COLO668 (cell line): ENCODE measurements at regions not wholly inside any gene's neighbourhood (a gene's known extent, or its start where the extent isn't known, plus 50 kb on each side); places are given as distances from the start of the nearest gene placed in this dataset.
A peak's percentile ranks its signal among the peaks of the same experiment; 100 is the strongest.

Experiments used
- DNase-seq: peaks from one replicate; lab custom pipeline; 2025; ENCODE audit not compliant: unreplicated experiment; lab: John Stamatoyannopoulos, UW

DNA sequence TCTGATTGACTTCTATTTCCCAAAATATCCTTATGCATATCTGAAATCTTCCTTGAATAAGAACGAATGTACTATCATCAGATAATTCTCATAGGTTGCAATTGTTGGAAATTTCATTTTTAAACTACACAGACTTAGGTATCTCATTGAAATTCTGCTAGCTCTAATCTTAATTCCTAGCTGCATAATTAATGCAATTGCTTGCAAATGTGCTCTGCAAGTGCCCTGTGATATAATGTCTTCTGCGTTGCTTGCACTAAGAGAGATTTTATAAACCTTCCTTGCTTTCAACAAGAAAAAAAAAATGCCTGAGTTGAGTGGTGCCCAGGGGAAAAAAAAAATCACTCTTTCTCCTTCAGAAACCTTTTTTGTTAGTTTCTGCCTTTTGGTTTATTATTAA lies 354.9 kb downstream of the TFAP2A start:
- no peak for DNase-seq

DNA sequence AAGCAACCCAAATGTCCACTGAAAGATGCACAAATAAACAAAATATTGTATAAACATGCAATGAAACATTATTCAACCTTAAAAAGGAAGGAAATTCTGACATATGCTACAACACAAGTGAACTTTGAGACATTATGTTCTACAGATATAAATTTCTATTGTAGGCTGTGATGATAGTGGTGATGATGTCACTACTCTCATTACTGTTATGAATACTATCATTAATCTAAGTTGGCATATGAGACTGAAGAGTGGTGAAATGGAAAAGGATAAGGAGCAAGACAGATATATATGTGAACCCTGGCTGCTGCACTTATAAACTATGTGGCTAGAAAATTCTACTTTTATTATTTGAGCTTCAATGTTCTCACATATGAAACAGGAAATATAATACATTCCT lies 360.2 kb downstream of the TFAP2A start:
- DNase-seq: no peak

DNA sequence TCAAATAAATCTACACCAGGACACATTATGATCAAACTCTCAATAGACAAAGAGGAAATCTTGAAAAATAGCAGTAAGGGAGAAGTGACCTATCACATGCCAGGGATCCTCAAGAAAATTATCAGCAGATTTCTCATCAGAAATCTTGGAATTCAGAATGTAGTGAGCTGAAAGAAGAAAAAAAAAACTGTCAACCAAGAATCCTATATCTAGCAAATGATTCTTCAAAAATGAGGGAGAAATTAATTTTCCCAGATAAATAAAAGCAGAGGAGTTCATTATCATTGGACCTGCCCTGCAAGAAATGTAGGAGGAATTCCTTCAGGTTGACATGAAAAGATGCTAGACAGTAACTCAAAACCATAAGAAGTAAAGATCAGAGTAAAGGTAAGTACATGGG lies 363.6 kb downstream of the TFAP2A start:
- no peak for DNase-seq

DNA sequence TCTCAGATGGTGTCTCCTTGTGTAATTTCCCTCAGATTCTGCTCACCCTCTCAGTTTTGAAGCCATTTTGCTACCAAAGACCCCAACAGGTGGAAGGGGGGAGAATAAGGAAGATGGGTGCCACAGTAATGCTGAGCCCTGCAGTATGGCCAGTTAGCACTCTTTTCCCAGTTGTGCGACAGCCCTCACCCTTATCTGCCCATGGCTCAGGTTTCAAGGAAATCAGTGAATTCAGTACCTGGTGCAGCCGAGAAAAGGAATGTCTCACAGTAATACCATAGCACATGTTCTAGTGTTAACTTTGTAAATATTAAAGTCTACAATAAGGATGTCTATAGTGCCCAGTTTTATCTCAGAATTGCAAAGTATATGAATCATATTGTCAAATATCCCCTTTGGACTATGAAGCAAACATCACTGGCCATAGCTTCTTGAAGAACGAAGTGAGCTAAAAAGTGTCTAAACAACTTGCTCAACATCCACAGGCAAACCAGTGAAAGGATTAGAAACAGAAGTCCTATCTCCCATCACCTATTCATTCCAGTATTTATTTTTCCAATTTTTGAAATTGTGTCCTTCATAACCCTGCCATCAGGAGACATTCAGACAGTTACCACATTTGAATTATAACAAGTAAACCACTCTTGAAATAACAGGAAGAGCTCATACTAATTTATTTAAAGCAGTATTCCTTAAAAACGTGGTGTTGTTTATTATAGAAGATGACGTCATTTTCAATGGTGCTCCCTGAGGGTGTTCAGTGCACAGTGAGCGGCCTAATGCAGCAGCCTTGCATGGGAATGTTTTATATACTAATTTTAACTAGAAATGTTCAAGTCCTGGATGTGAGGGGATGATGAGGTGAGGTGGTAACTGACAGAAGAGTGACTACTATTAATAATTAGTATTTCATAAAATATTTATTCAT lies 366.2 kb downstream of the TFAP2A start:
- no peak for DNase-seq

DNA sequence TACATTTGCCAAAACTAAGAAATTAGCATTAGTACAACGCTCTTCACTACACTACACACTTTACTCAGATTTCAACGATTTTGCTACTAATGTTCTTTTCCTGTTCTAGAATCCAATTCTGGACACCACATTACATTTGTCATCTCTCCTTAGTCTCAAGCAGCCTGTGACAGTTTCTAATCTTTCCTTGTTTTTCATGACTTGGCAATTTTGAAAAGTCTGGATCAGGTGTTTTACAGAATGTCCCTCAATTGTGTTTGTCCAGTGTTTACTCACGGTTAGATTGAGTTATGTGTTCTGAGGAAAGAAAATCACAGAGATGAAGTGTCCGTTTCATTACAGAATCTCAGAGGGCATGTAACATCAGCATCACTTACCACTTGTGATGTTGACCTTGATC lies 372.6 kb downstream of the TFAP2A start:
- no peak for DNase-seq

DNA sequence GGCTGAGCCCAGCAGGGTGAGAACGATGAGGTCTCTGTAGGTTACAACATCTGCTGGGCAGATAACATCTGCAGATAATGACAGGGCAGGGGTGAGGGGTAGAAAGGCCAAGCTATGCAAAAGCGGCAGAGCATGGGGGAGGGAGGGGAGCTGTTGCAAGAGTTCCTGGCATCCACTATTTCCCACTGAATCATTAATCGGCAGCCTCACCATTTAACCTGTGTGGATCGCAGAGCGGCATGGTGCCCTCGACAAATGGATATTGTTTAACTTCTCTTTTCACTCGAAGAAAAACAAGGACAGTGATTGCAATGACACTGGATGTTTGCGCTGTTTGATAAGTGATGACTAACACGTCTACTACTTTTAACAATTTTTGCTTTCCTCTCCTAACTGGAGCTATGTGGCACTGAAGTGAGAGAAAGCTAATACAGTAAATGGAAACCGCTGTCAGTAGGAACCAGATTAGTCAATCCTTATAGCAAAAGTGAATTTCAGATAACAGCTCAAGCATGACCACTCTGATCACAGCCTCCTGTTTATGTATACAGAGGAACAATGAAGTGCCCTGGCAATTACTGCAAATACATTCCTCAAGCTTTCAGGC lies 381.5 kb downstream of the TFAP2A start:
- DNase-seq: peak; percentile 28

DNA sequence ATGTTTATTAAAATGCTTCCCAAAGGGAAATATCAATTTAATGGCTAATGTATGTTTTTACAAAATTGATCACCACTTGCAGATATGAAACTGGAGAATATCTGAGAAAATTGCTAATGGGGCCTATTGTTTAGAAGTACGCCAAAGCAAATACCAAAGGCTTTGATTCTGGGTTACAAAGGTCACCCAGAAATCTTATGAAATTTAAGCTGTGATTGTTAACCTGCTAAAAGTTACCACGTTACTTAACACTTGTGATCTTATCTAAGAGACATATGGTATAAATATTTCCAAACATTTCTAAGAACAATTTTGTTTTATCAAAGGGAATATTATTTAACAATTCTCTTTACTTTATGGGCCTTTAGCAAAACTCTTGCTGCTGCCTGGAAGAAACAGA lies 383.3 kb downstream of the TFAP2A start:
- DNase-seq: no peak

DNA sequence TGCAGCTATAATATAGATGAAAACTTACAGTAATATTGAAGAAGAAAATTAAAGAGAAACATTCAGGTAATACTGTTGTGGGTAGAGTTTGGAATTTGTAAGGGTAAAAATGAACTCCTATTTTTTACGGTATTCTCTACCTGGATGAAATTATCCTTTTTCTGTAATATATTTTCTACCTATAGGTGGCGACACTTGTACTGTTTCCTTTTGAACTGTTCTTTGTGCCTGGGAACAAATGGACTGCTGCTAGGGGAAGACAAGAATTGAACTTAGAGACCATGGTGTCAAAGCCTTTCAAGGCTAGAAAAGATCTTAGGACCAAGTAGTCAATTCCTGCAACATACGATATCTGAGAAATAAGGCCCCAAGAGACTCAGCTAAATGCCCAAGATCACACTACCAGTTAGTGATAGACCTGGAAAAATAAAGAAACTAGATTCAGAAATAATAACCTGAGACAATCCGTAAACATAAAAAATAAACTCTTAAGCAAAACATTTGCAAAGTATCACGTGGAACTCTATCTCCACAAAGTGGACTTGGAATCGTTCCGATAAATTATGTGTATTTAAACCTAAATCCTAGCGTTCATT lies 383.8 kb downstream of the TFAP2A start:
- no peak for DNase-seq

DNA sequence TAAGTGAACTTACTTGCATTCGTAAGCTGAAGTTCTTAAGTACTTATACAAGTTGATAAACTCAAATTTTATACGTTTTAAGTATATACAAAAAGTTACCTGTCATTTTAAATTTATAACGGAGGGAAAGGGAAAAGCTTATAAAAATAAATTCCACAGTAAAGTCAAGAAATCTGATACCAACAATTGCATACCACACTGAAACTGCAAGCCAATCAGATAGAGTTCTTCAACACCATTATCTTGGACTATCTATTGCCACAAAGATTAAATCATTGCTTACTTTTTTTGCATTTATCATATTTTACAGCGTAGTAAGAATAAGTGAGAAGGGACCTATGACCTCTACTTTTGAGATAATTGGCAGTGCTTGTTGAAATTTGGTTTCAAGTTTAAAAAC lies 386.7 kb downstream of the TFAP2A start:
- DNase-seq: no peak

DNA sequence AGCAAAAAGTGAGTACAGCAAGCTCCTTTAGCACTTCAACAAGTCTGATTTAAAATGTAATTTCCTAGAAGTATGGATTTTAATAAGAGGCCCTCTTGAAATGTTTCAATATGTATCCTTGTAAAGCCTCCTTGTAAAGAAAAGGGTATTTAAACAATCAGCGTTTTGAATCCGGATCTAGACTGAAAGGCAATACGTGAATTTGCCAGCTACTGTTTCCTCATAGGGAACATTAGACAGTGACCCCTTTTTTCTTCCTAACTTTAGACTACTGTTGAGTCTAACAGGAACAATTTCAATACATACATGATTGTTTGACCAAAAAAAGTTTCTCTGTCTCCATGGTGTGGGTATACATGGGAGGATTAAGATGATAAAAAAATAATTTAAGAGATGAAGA lies 395.0 kb downstream of the TFAP2A start:
- no peak for DNase-seq

DNA sequence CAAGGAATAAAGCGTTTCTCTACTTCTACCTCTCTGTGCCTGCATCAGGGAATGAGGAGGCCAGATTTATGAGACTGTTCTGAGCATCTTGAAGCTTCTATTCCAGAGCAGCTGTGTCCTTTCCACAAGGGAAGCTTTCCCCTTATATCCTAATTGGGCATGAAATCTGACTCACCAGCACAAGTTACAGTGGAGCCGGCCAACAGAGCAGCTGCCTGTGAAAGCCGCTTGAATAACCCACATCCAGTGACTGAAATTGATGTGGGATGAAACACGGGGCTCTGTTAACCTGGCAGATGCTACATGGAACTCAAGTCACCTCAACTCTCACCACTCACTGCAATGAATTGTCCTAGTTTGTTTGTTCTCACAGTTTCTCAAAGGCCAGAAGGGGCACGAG lies 400.3 kb downstream of the TFAP2A start:
- DNase-seq: no peak

DNA sequence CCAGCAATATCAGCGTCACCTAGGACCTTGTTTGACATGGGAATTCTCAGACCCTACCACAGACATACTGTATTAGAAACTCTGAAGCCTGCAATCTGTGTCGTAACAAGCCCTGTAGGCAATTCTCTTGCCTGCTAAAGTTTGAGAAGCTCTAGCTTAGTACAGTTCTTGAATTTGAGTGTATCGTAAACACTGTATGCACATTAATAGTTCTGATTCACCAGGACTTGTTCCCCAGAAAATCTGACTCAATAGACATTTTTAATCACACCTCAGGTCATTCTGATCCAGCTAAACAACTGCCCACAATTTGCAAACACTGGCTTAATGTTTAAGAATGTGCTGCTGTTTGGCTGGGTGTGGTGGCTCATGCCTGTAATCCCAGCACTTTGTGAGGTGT lies 414.3 kb downstream of the TFAP2A start:
- DNase-seq: no peak

DNA sequence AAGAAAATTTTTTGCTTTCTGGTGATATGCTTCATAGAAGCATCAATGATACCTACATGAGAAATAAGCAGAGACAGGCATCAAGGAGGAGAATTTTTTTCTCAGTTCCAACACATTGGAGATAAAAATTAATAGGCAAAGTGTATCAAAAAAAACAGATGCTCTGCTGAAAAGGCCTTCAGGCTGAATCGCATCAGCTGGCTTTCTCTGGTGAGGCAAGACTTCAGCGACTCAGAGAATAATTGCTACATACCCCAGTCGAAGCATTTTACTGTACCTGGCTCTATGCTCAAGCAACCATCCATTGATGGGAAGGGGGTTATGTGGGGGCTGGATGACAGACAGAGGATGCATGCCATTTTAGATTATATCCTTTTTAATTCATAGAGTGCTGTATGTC lies 415.1 kb downstream of the TFAP2A start:
- DNase-seq: no peak

DNA sequence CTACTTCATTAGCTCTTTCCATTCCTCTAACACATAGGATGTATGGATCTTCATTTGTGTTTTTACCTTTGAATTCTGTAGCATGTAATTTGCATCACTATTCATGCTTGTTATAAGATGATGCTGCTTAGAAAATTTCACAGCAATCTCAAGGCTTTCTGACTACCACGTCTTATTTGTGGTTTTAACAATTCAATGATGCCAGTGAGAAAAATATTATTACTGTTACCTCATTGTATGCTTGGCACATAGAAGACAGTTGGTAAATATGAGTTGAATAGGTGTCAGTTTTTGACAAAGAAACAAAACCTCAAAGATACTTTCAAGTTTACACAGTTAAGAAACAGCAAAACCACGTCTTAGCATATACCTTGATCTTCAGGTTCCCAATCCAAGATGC lies 428.6 kb downstream of the TFAP2A start:
- no peak for DNase-seq

DNA sequence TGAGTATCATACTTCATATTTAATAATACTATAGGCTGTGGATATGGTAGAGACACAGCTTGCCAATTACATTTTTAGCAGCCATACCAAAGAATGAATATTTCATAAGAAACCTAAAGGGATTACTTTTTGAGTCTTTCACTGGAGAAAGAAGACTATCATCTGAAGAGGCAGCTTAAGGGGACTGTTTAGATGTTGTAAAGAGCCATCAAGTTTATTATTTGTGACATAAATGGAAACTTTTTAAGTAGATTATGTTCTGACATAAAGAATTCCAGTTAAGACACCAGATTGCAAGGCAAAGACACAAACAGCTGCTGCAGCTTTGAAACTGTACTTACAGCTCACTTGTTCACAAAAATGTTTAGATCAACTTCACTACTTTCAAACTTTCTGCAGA lies 429.4 kb downstream of the TFAP2A start:
- no peak for DNase-seq

DNA sequence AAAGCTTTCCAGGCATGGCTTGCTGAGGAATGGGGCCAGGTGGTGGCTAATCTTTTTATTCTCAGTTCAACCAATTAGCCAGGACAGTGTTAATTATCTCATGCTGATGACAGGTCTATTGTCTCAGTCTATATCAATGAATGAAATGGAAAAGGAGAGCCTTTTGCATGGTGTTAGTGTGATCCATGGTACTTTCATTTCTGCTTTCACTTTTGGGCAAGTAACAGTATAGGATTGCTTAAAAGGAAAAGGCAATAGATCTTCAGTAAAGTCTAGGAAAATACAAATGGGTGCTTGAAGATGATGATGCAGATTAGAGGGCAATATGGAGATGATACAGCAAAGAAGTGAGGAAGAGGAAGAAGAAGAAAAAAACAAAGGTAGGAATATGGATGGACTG lies 430.3 kb downstream of the TFAP2A start:
- no peak for DNase-seq

DNA sequence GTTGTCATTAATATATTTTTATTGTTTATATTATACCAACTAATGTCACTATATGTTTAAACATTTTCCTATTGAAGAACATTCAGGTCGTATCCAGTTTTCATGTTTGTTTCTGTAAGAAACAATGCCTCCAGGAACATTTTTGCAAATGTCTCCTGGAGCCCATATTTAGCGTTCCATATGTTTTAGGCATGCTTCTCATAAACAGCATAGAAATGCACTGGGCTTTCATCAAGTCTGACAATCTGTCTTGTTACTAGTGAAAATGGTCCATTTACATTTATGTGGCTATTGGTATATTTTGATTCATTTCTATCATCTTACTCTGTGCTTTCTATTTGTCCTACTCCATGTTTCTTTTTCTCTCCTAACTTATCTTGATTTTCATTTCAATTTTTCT lies 431.7 kb downstream of the TFAP2A start:
- no peak for DNase-seq

DNA sequence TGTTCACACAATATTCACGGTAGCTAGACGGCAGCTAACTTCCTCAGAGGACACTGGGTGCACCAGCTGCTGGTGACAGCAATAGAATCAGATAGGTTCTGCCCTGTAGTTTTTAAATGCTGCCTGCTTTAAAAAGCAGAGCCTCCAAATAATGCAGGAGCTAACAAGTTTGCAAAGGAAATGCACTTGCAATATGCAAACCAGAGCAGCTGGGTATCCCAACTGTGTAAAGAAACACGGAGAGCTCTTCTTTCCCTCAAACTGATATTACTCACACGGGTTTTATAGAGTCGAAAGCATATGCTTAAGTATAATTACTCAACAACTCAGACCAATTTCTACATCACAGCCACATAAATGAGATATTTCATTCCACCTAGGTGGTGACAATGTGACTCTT lies 432.7 kb downstream of the TFAP2A start:
- DNase-seq: no peak

DNA sequence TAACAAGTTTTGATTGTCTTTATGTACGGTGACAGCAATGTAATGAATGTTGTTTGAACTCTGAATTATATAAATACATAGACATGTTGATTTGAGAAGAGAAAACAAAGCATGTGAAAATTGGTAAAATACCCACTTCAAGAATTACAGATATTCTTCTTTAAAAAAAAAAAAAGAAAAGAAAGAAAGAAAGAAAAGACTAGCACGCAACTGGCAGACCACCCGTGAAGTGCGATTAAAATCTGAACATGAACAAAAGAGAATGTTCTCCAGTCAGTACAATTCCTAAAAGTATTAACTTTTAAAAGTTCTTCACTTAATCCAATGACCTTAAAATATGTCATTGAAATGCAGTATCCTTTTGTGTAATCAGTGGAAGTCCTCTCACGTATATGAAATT lies 434.9 kb downstream of the TFAP2A start:
- no peak for DNase-seq

DNA sequence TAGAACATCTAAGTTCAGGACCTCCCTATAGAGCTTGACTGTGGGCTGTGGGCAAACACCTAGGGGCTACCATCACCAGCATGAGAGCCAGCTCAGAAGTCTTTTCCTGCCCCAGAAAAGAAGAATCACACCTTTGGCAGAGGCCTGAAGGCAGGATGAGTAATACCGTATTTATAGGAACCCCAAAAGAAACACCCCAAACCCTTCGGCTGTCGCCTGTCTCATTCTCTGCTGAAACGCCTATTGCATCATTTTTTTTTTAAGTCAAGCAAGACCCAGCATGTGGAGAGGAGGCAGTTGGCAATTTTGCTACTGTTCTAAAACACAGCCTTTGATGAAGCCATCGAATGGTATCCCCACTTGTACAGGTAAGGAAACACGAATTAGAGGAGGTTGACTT lies 436.4 kb downstream of the TFAP2A start:
- DNase-seq: no peak

DNA sequence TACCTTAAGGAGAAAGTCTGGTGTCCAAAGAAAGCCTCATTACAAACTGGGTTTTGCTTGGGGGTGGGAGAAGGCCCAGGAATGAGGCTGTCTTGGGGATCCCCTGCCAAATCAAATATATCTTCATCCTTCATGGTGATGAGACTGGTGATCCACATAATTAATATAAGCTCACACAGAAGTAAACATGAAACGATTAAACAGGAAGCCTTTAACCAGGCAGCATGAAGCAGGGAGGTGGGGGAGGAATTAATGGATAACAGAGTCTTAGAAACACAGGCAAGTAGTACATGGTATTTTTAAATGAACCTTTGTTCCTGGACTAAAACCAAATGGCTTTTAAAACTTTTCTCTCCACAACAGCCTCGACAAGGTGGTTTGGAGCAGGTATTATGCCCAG lies 437.5 kb downstream of the TFAP2A start:
- DNase-seq: no peak

DNA sequence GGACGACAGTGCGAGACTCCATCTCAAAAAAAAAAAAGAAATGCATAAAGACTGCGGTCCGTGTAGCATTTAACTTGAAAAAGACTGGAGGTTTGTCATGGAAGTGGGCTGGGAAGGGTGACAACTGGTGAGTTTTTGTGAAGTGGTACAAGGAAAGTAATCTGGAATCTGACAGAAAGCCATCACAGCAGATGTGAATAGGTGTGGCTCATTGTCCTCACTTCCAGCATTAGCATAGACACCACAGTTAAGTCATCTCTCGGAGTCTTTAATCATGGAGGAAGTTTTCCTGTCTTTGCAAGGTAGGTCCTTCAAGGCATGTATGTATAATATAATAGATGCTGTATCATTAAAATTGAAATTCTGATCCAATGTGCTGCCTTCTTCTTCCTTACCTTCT lies 453.2 kb downstream of the TFAP2A start:
- DNase-seq: no peak
